HepG2 (cell line): ENCODE measurements at regions not wholly inside any gene's neighbourhood (a gene's known extent, or its start where the extent isn't known, plus 50 kb on each side); places are given as distances from the start of the nearest gene placed in this dataset.

Source experiments
- ASH2L ChIP-seq: fragments of 300-600, 200-600 bp; sonication (generic); IDR thresholded peaks from 2 replicates; pipeline ENCODE4 v1.7.0; 2017; ENCODE audit warnings: low read depth, mild to moderate bottlenecking, moderate library complexity, mixed read lengths, low read length; ENCODE audit not compliant: insufficient read length
- CTCF ChIP-seq: sonication (generic); formaldehyde crosslinking; IDR thresholded peaks from 2 replicates; pipeline ENCODE4 v1.5.0; 2020; ENCODE audit warnings: mild to moderate bottlenecking, missing genetic modification reagents, moderate library complexity
- DDIT3 ChIP-seq: sonication (generic); formaldehyde crosslinking; IDR thresholded peaks from 2 replicates; pipeline ENCODE4 v1.4.0; 2020; ENCODE audit warnings: mild to moderate bottlenecking, missing genetic modification reagents
- EZH2 ChIP-seq: conservative IDR thresholded peaks from 2 replicates; pipeline ENCODE4 v1.6.1; 2012; ENCODE audit warnings: mild to moderate bottlenecking, low read depth, low read length, moderate library complexity
- FOXA3 ChIP-seq: IDR thresholded peaks from 2 replicates; pipeline ENCODE4 v1.6.1; 2016; ENCODE audit warnings: missing genetic modification reagents, missing compliant biosample characterization
- NFE2L1 ChIP-seq: sonication (generic); formaldehyde crosslinking; IDR thresholded peaks from 2 replicates; pipeline ENCODE4 v1.4.0; 2020; ENCODE audit warnings: missing genetic modification reagents, mild to moderate bottlenecking, borderline replicate concordance
- NONO ChIP-seq, 2 experiments: fragments of 450-650 bp in 1 of 2; sonication (generic) in 1 of 2; formaldehyde crosslinking in 1 of 2; IDR thresholded peaks in 1 of 2; conservative IDR thresholded peaks in 1 of 2; 2 replicates each; pipeline versions ENCODE4 v1.6.1 to v1.8.0; 2017 to 2022; ENCODE audit warnings: mild to moderate bottlenecking in 1 of 2, missing genetic modification reagents in 1 of 2, moderate library complexity in 1 of 2
- POLR2AphosphoS5 ChIP-seq: IDR thresholded peaks from 2 replicates; pipeline ENCODE4 v1.6.1; 2012; ENCODE audit warnings: low read depth, low read length
- RAD21 ChIP-seq: fragments of 450-650 bp; formaldehyde crosslinking; IDR thresholded peaks from 2 replicates; pipeline ENCODE4 v1.5.0; 2020; ENCODE audit warnings: mild to moderate bottlenecking
- ZBTB21 ChIP-seq: sonication (generic); formaldehyde crosslinking; IDR thresholded peaks from 2 replicates; pipeline ENCODE4 v1.4.0; 2020; ENCODE audit warnings: missing genetic modification reagents
- ZBTB33 ChIP-seq: sonication (generic); formaldehyde crosslinking; IDR thresholded peaks from 2 replicates; pipeline ENCODE4 v1.4.0; 2020; ENCODE audit warnings: missing genetic modification reagents
- ZNF317 ChIP-seq: sonication (generic); formaldehyde crosslinking; IDR thresholded peaks from 2 replicates; pipeline ENCODE4 v1.5.0; 2020; ENCODE audit warnings: mild to moderate bottlenecking, missing genetic modification reagents
- ZNF446 ChIP-seq: sonication (generic); formaldehyde crosslinking; IDR thresholded peaks from 2 replicates; pipeline ENCODE4 v1.5.0; 2020; ENCODE audit warnings: mild to moderate bottlenecking, missing genetic modification reagents
- ZNF550 ChIP-seq: sonication (generic); formaldehyde crosslinking; IDR thresholded peaks from 2 replicates; pipeline ENCODE4 v1.4.0; 2020; ENCODE audit warnings: mild to moderate bottlenecking, missing genetic modification reagents, borderline replicate concordance

GRCh38 chr7:68433462-68434070, 1164.7 kb upstream of the AUTS2 start:
- TF ChIP-seq DDIT3 (CRISPR knock-in tag) (no peak), CTCF (CRISPR knock-in tag) (no peak), ZNF550 (CRISPR knock-in tag) (no peak), POLR2AphosphoS5 (no peak), NFE2L1 (CRISPR knock-in tag) (no peak), ZNF317 (CRISPR knock-in tag) (no peak), ZBTB21 (CRISPR knock-in tag) (no peak), ASH2L (no peak), ZNF446 (CRISPR knock-in tag) (no peak), FOXA3 (CRISPR knock-in tag) (no peak), NONO (IDR thresholded peaks at IDR 0.05) (no peak), NONO (CRISPR knock-in tag; conservative IDR thresholded peaks at IDR 0.05) (no peak), ZBTB33 (no peak), RAD21 (CRISPR knock-in tag) (no peak), EZH2 (no peak)
